Trophoblast cell (in vitro differentiated cells and primary cell): ENCODE measurements at regions not wholly inside any gene's neighbourhood (a gene's known extent, or its start where the extent isn't known, plus 50 kb on each side); places are given as distances from the start of the nearest gene placed in this dataset.

Experiments used
- DNase-seq, 2 donors: peaks; one replicate each; pipeline ENCODE4 v3.0.0-alpha.2; 2016
- H2AFZ ChIP-seq: 2 replicates; pipeline ENCODE4 v1.6.1; 2013; ENCODE audit warnings: low read length, moderate library complexity, mild to moderate bottlenecking; ENCODE audit not compliant: insufficient read depth, poor library complexity
- H2AK5ac ChIP-seq: 2 replicates; pipeline ENCODE4 v1.6.1; 2013; ENCODE audit warnings: mild to moderate bottlenecking, low read length
- H2BK120ac ChIP-seq: 2 replicates; pipeline ENCODE4 v1.6.1; 2013; ENCODE audit warnings: low read length, mild to moderate bottlenecking, moderate library complexity; ENCODE audit not compliant: insufficient read depth, poor library complexity
- H2BK12ac ChIP-seq: 2 replicates; pipeline ENCODE4 v1.6.1; 2013; ENCODE audit warnings: mild to moderate bottlenecking, low read length, moderate library complexity
- H2BK5ac ChIP-seq: 2 replicates; pipeline ENCODE4 v1.6.1; 2013; ENCODE audit warnings: low read length, low read depth, moderate library complexity, mild to moderate bottlenecking; ENCODE audit not compliant: poor library complexity
- H3K14ac ChIP-seq: 2 replicates; pipeline ENCODE4 v1.6.1; 2013; ENCODE audit warnings: mild to moderate bottlenecking, low read length
- H3K18ac ChIP-seq: 2 replicates; pipeline ENCODE4 v1.6.1; 2013; ENCODE audit warnings: mild to moderate bottlenecking, low read length
- H3K23ac ChIP-seq: 2 replicates; pipeline ENCODE4 v1.6.1; 2013; ENCODE audit warnings: low read length
- H3K27ac ChIP-seq: 2 replicates; pipeline ENCODE4 v1.5.1; 2013; ENCODE audit warnings: low read depth, mild to moderate bottlenecking, inconsistent platforms, low read length, moderate library complexity
- H3K27me3 ChIP-seq: 2 replicates; pipeline ENCODE4 v1.6.1; 2013; ENCODE audit warnings: inconsistent platforms, mild to moderate bottlenecking, low read length, moderate library complexity; ENCODE audit not compliant: insufficient read depth
- H3K36me3 ChIP-seq, 2 experiments: 1 replicate in 1 of 2; 2 replicates in 1 of 2; pipeline ENCODE4 v1.6.1; 2013; ENCODE audit warnings: low read length in 2 of 2, mild to moderate bottlenecking in 2 of 2, moderate library complexity in 1 of 2; ENCODE audit not compliant: insufficient read depth in 2 of 2, control insufficient read depth in 1 of 2
- H3K4ac ChIP-seq: 2 replicates; pipeline ENCODE4 v1.6.1; 2013; ENCODE audit warnings: low read depth, mild to moderate bottlenecking, low read length, moderate library complexity
- H3K4me1 ChIP-seq, 2 experiments: 1 replicate in 1 of 2; 2 replicates in 1 of 2; pipeline ENCODE4 v1.6.1; 2013; ENCODE audit warnings: low read length in 2 of 2, mild to moderate bottlenecking in 2 of 2, moderate library complexity in 1 of 2; ENCODE audit not compliant: insufficient read depth in 2 of 2, control insufficient read depth in 1 of 2
- H3K4me2 ChIP-seq: 2 replicates; pipeline ENCODE4 v1.6.1; 2013; ENCODE audit warnings: inconsistent platforms, mild to moderate bottlenecking, low read length, moderate library complexity
- H3K4me3 ChIP-seq: 2 replicates; pipeline ENCODE4 v1.5.1; 2013; ENCODE audit warnings: mild to moderate bottlenecking, low read depth, low read length, inconsistent platforms
- H3K79me1 ChIP-seq: one replicate; pipeline ENCODE4 v1.6.1; 2013; ENCODE audit warnings: low read length
- H3K79me2 ChIP-seq: 2 replicates; pipeline ENCODE4 v1.6.1; 2013; ENCODE audit warnings: low read length, mild to moderate bottlenecking; ENCODE audit not compliant: control insufficient read depth, insufficient read depth, poor library complexity
- H3K9ac ChIP-seq: 2 replicates; pipeline ENCODE4 v1.6.1; 2013; ENCODE audit warnings: mild to moderate bottlenecking, low read length
- H3K9me3 ChIP-seq: 2 replicates; pipeline ENCODE4 v1.6.1; 2013; ENCODE audit warnings: low read depth, mild to moderate bottlenecking, control low read depth, inconsistent platforms, low read length; ENCODE audit not compliant: insufficient read depth
- H4K12ac ChIP-seq: 2 replicates; pipeline ENCODE4 v1.6.1; 2013; ENCODE audit warnings: low read depth, mild to moderate bottlenecking, low read length, moderate library complexity
- H4K8ac ChIP-seq: 2 replicates; pipeline ENCODE4 v1.6.1; 2013; ENCODE audit warnings: low read depth, mild to moderate bottlenecking, low read length, moderate library complexity
- H4K91ac ChIP-seq: one replicate; pipeline ENCODE4 v1.6.1; 2013; ENCODE audit warnings: low read depth, mild to moderate bottlenecking, low read length, moderate library complexity
- WGBS: extraction: QIAGEN DNeasy Blood & Tissue Kit; methylation state at CpG from one replicate; pipeline ENCODE4 v1.1.7; 2013; ENCODE audit warnings: missing lambda C conversion rate; ENCODE audit not compliant: insufficient read length, insufficient coverage; ENCODE audit errors: extremely low coverage; 5-methylcytosine and 5-hydroxymethylcytosine counted together

DNA sequence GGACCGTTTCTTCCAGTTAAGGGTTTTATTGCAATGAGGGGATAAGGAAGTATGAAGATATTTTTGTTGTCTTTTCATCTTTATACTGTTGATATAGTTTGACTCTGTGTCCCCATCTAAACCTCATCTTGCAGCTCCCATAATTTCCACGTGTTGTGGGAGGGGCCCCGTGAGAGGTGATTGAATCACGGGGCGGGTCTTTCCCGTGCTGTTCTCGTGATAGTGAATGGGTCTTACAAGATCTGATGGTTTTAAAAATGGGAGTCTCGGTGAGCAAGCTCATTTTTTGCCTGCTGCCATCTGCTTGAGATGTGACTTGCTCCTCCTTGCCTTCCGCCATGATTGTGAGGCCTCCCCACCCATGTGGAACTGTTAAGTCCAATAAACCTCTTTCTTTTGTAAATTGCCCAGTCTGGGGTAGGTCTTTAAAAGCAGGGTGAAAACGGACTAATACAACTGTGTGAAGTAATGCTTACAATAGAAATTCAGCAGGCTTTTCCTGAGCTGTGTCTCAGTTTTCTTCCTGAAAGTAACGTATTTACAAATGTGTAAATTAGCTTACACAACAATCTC, 377.3 kb downstream of the SIPA1L2 start:
- no peak overlapping the region for H2AK5ac ChIP-seq
- H3K9ac ChIP-seq = no peak overlapping the region
- H2BK12ac ChIP-seq = no peak overlapping the region
- no peaks in the 10 kb centered on the region for H3K79me2 ChIP-seq
- H3K36me3 ChIP-seq = no peaks in the 10 kb centered on the region
- H2BK120ac ChIP-seq = no peak overlapping the region
- H2AFZ ChIP-seq = no peak overlapping the region
- no peak overlapping the region for H2BK5ac ChIP-seq
- H3K14ac ChIP-seq = no peak overlapping the region
- H3K9me3 ChIP-seq = peaks cover 1% of the 10 kb centered on the region
- H4K91ac ChIP-seq = no peak overlapping the region
- no peak overlapping the region for H3K18ac ChIP-seq
- no CpG with 5 or more reads among the region's 11 CpGs for WGBS
- no peak overlapping the region for H3K27ac ChIP-seq
- no peak overlapping the region for H3K4me2 ChIP-seq
- H3K27me3 ChIP-seq = no peaks in the 10 kb centered on the region
- H3K79me1 ChIP-seq = no peaks in the 10 kb centered on the region
- no peaks in the 10 kb centered on the region for H3K4me1 ChIP-seq
- H3K23ac ChIP-seq = no peak overlapping the region
- no peak for DNase-seq
- no peak overlapping the region for H4K8ac ChIP-seq
- no peak overlapping the region for H4K12ac ChIP-seq
- H3K4ac ChIP-seq = no peak overlapping the region
- H3K4me3 ChIP-seq = no peak overlapping the region

DNA sequence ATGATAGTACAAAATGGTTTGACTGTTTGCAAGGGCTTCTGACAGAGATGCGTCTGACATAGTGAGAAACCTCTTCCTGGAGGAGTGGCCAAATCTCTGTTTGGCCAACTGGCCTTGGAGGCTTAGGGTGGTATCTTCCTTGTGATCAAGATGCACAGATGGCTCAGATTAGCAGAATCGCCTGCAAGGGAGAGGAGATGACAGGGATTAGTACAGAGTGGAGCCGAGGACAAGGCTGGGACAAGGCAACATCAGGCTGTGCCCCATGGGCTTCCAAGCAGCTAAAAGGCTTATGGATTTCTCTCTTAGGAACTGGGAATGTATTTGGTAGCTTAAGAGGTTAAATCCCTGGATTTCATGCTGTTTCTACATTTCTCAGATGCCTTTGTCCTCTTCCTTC, 379.1 kb downstream of the SIPA1L2 start:
- Histone ChIP-seq H3K4me3 (no peak overlapping the region), H3K4me1 (no peaks in the 10 kb centered on the region), H4K8ac (no peak overlapping the region), H3K4me2 (no peak overlapping the region), H3K9me3 (no peaks in the 10 kb centered on the region), H2BK12ac (no peak overlapping the region), H3K9ac (no peak overlapping the region), H3K23ac (no peak overlapping the region), H3K36me3 (no peaks in the 10 kb centered on the region), H3K4ac (no peak overlapping the region), H2AK5ac (no peak overlapping the region), H2BK120ac (no peak overlapping the region), H4K12ac (no peak overlapping the region), H3K27ac (no peak overlapping the region), H3K79me1 (no peaks in the 10 kb centered on the region), H3K18ac (no peak overlapping the region), H2AFZ (no peak overlapping the region), H2BK5ac (no peak overlapping the region), H3K79me2 (no peaks in the 10 kb centered on the region), H3K14ac (no peak overlapping the region), H4K91ac (no peak overlapping the region), H3K27me3 (no peaks in the 10 kb centered on the region)
- no CpG with 5 or more reads among the region's 3 CpGs for WGBS
- no peak for DNase-seq

DNA sequence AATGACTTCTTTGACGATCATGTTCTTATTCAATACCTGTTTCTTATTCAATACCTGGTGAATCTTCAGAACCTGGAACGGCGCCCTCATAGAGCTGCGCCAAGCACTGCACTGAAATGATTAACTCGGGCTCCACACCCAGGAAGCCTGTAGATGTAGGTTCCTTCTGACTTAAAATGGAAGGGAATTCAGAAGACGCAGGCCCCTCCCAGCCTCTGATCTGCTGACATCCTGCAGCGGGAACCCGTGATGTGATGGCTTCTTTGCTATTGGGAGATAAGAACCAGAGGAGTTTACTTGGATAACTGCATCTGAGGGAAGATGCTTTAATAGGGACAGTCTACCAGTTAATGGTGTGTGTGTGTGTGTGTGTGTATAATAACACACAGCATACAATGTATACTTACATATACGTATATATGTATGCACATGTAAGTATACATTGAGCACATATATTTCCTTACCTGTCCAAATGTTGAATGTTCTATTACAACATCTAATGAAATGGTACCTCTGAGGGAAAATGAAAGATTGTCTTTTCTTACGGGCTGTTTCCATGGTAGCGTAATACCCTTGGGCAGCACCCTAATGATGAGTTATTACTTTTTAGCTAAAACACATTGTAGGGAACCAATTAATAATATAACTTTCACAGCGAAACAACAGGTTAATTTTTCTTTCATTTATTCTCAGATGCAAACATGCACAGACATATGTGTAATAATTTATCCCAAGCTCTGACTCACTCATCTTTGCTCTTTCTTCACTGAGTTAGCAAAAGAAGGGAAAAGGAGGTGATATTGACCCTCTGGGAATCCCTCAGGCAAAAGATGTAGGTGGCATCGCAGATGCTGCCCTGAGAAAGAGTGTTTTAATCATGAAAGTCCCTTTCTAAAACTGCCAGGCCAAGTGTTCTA, 379.8 kb downstream of the SIPA1L2 start:
- H4K12ac ChIP-seq = no peak overlapping the region
- H3K27me3 ChIP-seq = no peaks in the 10 kb centered on the region
- no peaks in the 10 kb centered on the region for H3K79me1 ChIP-seq
- H3K36me3 ChIP-seq = no peaks in the 10 kb centered on the region
- H3K9ac ChIP-seq = no peak overlapping the region
- no peak overlapping the region for H3K4me3 ChIP-seq
- no peak overlapping the region for H2BK12ac ChIP-seq
- no peak overlapping the region for H3K18ac ChIP-seq
- no peaks in the 10 kb centered on the region for H3K79me2 ChIP-seq
- no peak overlapping the region for H2BK5ac ChIP-seq
- H3K4ac ChIP-seq = no peak overlapping the region
- H3K14ac ChIP-seq = no peak overlapping the region
- H4K8ac ChIP-seq = no peak overlapping the region
- no peak overlapping the region for H2AK5ac ChIP-seq
- no peak overlapping the region for H3K4me2 ChIP-seq
- DNase-seq = no peak
- no peak overlapping the region for H4K91ac ChIP-seq
- H3K9me3 ChIP-seq = no peaks in the 10 kb centered on the region
- no peak overlapping the region for H2AFZ ChIP-seq
- H2BK120ac ChIP-seq = no peak overlapping the region
- H3K27ac ChIP-seq = no peak overlapping the region
- no peaks in the 10 kb centered on the region for H3K4me1 ChIP-seq
- H3K23ac ChIP-seq = no peak overlapping the region
- no CpG with 5 or more reads among the region's 13 CpGs for WGBS

DNA sequence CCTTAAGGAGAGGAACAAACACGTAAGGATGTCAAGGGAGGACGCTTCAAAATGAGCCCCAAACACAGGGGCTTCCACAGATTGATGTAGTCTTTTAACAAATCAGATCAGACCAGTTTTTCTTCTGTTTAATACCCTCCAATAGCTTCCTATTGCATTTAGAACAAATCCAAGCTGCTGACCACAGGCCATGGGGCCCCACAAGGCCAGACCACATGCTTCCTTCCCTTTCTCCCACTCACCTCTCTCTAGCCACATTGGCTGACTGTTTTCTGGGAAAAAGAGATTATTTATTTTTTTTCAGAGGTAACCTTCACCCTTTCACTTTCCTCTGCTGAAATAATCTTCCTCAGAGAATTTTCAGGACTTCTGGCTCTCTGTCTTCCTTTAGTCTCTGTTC, 380.6 kb downstream of the SIPA1L2 start:
- no peak overlapping the region for H4K12ac ChIP-seq
- H2BK5ac ChIP-seq = no peak overlapping the region
- no peaks in the 10 kb centered on the region for H3K4me1 ChIP-seq
- no peak overlapping the region for H2BK12ac ChIP-seq
- H3K4me3 ChIP-seq = no peak overlapping the region
- no peak overlapping the region for H2AFZ ChIP-seq
- H3K27me3 ChIP-seq = no peaks in the 10 kb centered on the region
- no peak overlapping the region for H3K14ac ChIP-seq
- no peak overlapping the region for H2AK5ac ChIP-seq
- no CpG with 5 or more reads among the region's 2 CpGs for WGBS
- H3K9me3 ChIP-seq = no peaks in the 10 kb centered on the region
- H3K23ac ChIP-seq = no peak overlapping the region
- no peak overlapping the region for H3K18ac ChIP-seq
- H3K4ac ChIP-seq = no peak overlapping the region
- H4K91ac ChIP-seq = no peak overlapping the region
- H3K4me2 ChIP-seq = no peak overlapping the region
- H3K9ac ChIP-seq = no peak overlapping the region
- H3K79me2 ChIP-seq = no peaks in the 10 kb centered on the region
- no peak overlapping the region for H4K8ac ChIP-seq
- no peaks in the 10 kb centered on the region for H3K36me3 ChIP-seq
- DNase-seq = no peak
- no peak overlapping the region for H2BK120ac ChIP-seq
- H3K27ac ChIP-seq = no peak overlapping the region
- H3K79me1 ChIP-seq = no peaks in the 10 kb centered on the region
